ENCODE measurements at regions not wholly inside any gene's neighbourhood (a gene's known extent, or its start where the extent isn't known, plus 50 kb on each side); places are given as distances from the start of the nearest gene placed in this dataset.

GRCh38 chr5:167061695-167062094, 1229.8 kb upstream of the WWC1 start:
- Histone ChIP-seq H3K9me3 (no peaks in the 10 kb centered on the region), H3K4me3 (no peak overlapping the region), H3K36me3 (replicated peaks in 1 of 2; ENCODE audit: insufficient read depth in 1 of 2, low read depth in 2 of 2) (no peaks in the 10 kb centered on the region), H3K27me3 (no peaks in the 10 kb centered on the region), H3K27ac (no peak overlapping the region), H3K4me1 (no peaks in the 10 kb centered on the region)
- no peak for ATAC-seq
- 22% methylated on average over 4 of the region's 4 CpGs for WGBS, 2 donors
- TF ChIP-seq CTCF (IDR thresholded peaks at IDR 0.05) (no peak), POLR2A (IDR thresholded peaks at IDR 0.05) (no peak)
- DNase-seq: no peak
- intact Hi-C loops (cut with DNase I): no loop called here

GRCh38 chr5:167063116-167063515, 1228.3 kb upstream of the WWC1 start:
- H3K27ac ChIP-seq: no peak overlapping the region
- no peak for TF ChIP-seq CTCF (IDR thresholded peaks at IDR 0.05)
- no peaks in the 10 kb centered on the region for H3K4me1 ChIP-seq
- ATAC-seq (no peak), DNase-seq (no peak)
- 34 to 41% methylated on average over 4 of the region's 4 CpGs for WGBS, 2 donors
- H3K27me3 ChIP-seq: no peaks in the 10 kb centered on the region
- no peaks in the 10 kb centered on the region for H3K9me3 ChIP-seq
- H3K4me3 ChIP-seq: no peak overlapping the region
- intact Hi-C loops (cut with DNase I): no loop called here
- no peaks in the 10 kb centered on the region for H3K36me3 ChIP-seq (replicated peaks in 1 of 2; ENCODE audit: insufficient read depth in 1 of 2, low read depth in 2 of 2)

- intact Hi-C loops (cut with DNase I): no loop called here
- no peaks in the 10 kb centered on the region for H3K4me1 ChIP-seq
- H3K36me3 ChIP-seq (replicated peaks in 1 of 2; ENCODE audit: insufficient read depth in 1 of 2, low read depth in 2 of 2): no peaks in the 10 kb centered on the region
- no peaks in the 10 kb centered on the region for H3K9me3 ChIP-seq
- WGBS, 2 donors: 61 to 65% methylated on average over 8 of the region's 8 CpGs
- ATAC-seq (no peak), DNase-seq (no peak)
- TF ChIP-seq CTCF (IDR thresholded peaks at IDR 0.05): no peak
- TF ChIP-seq POLR2A (IDR thresholded peaks at IDR 0.05): no peak
- H3K27me3 ChIP-seq: no peaks in the 10 kb centered on the region
- no peak overlapping the region for H3K27ac ChIP-seq
- H3K4me3 ChIP-seq: no peak overlapping the region
Observed at GRCh38 chr5:167063788-167064187, 1227.7 kb upstream of the WWC1 start.

- 69 to 71% methylated on average over 13 of the region's 13 CpGs for WGBS, 2 donors
- no peaks in the 10 kb centered on the region for H3K27me3 ChIP-seq
- no peak overlapping the region for H3K27ac ChIP-seq
- no peaks in the 10 kb centered on the region for H3K4me1 ChIP-seq
- no peaks in the 10 kb centered on the region for H3K9me3 ChIP-seq
- no peaks in the 10 kb centered on the region for H3K36me3 ChIP-seq (replicated peaks in 1 of 2; ENCODE audit: insufficient read depth in 1 of 2, low read depth in 2 of 2)
- ATAC-seq (no peak), DNase-seq (no peak)
- H3K4me3 ChIP-seq: no peak overlapping the region
- intact Hi-C loops (cut with DNase I): no loop called here
- no peak for TF ChIP-seq CTCF (IDR thresholded peaks at IDR 0.05)
- no peak for TF ChIP-seq POLR2A (IDR thresholded peaks at IDR 0.05)
Observed at GRCh38 chr5:167064198-167064776, 1227.2 kb upstream of the WWC1 start.

GRCh38 chr5:167065794-167066193, 1225.7 kb upstream of the WWC1 start:
- TF ChIP-seq POLR2A (IDR thresholded peaks at IDR 0.05) (no peak), CTCF (IDR thresholded peaks at IDR 0.05) (no peak)
- intact Hi-C loops (cut with DNase I): no loop called here
- no peaks in the 10 kb centered on the region for H3K4me1 ChIP-seq
- DNase-seq (no peak), ATAC-seq (no peak)
- no peaks in the 10 kb centered on the region for H3K36me3 ChIP-seq (replicated peaks in 1 of 2; ENCODE audit: insufficient read depth in 1 of 2, low read depth in 2 of 2)
- H3K9me3 ChIP-seq: no peaks in the 10 kb centered on the region
- WGBS, 2 donors: 64 to 67% methylated on average over 3 of the region's 3 CpGs
- H3K27ac ChIP-seq: no peak overlapping the region
- H3K4me3 ChIP-seq: no peak overlapping the region
- no peaks in the 10 kb centered on the region for H3K27me3 ChIP-seq
